Heart left ventricle (tissue), 13 donors: ENCODE measurements at regions not wholly inside any gene's neighbourhood (a gene's known extent, or its start where the extent isn't known, plus 50 kb on each side); places are given as distances from the start of the nearest gene placed in this dataset.

Experiments
- POLR2A ChIP-seq, 2 donors: fragments of 450-650 bp; IDR thresholded peaks; one replicate each; pipeline ENCODE4 v1.6.1; 2017; ENCODE audit warnings: antibody characterized with exemption in 2 of 2, mild to moderate bottlenecking in 2 of 2, moderate library complexity in 2 of 2
- TF ChIP-seq, protein P1 (sequence below), 12 donors: fragments of 200-600 bp; sonication (generic) in 4 of 12; IDR thresholded peaks; one replicate each; pipeline versions ENCODE4 v1.5.0 to v1.8.0; 2018 to 2022; ENCODE audit warnings: antibody characterized with exemption in 12 of 12, mild to moderate bottlenecking in 5 of 12
- donor health status: ischemic (EF 13 %, LVEDD 7.1; RV severe dilation, severe dysfunction).
- donor health status: DM: no; HTN: yes; CAD: no.
- donor health status: DM: no; HTN: no; CAD: no.
- donor health status: ischemic (EF 25% LVEDD 6.9; RV normal size, moderate dysfunction).
- donor health status: ischemic (EF 25% LVEDD 5.7; RV mildly dilated, moderate dysfunction).
- donor health status: ischemic (EF 35%, LVEDD 5.7; RV mildly dilated, moderate dysfunction).
- donor health status: nonischemic (EF 11% LVEDD 7.7; RV severe dilation, severe dysfunction).
- donor health status: DM: yes; HTN: yes; CAD: no.
- donor health status: PGD.
- donor health status: ischemic (EF 29% LVEDD 5.4; RV normal size, mild dysfunction).
- donor health status: nonischemic (EF 23%, LVEDD 6.1; RV moderate dilation, normal function).

DNA sequence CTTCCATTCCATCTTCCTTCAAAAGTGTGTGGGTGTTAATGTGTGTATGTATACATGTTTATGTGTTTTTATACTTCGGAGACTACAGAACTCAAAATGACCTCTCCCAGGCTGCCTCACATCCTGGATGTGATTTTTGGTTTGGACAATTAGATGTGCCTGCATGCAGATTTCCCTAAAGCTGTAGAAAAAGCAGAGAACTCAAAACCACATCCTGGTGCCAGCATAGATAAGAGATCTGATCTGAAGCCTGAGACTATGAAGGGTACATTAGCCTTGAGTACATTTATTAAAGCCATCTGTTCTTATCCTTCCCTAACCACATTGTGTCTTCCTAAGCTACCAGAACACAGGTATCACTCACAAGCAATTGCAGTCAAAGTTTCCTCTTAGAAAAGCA is 319.4 kb upstream of the RASGRP1 start:
- TF ChIP-seq, protein P1, sequence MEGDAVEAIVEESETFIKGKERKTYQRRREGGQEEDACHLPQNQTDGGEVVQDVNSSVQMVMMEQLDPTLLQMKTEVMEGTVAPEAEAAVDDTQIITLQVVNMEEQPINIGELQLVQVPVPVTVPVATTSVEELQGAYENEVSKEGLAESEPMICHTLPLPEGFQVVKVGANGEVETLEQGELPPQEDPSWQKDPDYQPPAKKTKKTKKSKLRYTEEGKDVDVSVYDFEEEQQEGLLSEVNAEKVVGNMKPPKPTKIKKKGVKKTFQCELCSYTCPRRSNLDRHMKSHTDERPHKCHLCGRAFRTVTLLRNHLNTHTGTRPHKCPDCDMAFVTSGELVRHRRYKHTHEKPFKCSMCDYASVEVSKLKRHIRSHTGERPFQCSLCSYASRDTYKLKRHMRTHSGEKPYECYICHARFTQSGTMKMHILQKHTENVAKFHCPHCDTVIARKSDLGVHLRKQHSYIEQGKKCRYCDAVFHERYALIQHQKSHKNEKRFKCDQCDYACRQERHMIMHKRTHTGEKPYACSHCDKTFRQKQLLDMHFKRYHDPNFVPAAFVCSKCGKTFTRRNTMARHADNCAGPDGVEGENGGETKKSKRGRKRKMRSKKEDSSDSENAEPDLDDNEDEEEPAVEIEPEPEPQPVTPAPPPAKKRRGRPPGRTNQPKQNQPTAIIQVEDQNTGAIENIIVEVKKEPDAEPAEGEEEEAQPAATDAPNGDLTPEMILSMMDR (IDR thresholded peaks at IDR 0.05), result no peak
- no peak for TF ChIP-seq POLR2A (IDR thresholded peaks at IDR 0.05)
